GM04503 (cell line): ENCODE measurements at regions not wholly inside any gene's neighbourhood (a gene's known extent, or its start where the extent isn't known, plus 50 kb on each side); places are given as distances from the start of the nearest gene placed in this dataset.
A peak's percentile ranks its signal among the peaks of the same experiment; 100 is the strongest.

Source experiments
- DNase-seq: peaks from one replicate; pipeline ENCODE4 v3.0.0-alpha.2; 2012; ENCODE audit warnings: low read depth

DNA sequence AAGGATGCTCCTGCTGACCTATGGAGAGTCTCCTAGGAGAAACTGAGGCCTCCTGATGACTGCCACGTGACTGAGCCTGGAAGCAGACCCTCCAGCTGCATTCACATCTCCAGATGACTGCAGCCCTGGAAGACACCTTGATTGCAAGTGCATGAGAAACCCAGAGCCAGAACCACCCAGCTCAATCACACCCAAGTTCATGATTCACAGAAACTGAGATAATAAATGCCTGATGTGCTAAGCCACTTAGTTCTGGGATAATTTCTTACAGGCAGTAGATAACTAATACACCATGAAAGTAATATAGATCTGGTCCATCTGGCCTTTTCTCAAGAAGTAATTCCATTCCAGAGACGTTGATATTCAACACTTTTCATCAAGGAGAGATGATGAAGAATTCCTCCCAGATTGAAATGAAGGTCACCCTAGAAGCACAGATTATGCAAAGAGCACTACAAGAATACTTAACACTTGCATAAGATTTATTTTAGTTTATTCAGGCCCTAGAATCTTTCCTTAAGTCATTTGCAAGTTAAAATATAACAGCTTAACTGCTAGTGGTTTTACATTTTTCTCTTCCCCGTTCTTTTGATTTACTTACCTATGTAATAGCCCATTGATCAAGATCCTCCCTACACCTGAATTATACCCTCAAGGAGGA is 208.2 kb upstream of the INHBA start:
- DNase-seq = no peak

DNA sequence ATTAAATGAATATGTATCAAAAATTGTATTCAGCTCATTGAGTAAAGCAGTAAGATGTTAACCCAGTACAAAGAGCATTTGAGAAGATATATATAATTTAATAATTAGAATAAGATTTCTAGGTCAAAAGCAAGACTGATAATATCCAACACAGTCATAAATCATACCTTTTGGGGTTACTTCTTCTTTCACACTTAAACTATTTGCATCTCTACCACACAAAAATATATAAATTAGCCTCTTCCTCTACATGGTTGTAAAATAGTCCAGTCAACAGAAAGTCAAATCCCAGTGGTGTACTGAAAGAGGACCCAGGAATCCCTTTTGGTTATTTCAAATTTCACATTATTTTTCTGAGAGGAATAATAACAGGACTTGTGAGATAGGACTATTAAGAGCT is 204.6 kb upstream of the INHBA start:
- no peak for DNase-seq

DNA sequence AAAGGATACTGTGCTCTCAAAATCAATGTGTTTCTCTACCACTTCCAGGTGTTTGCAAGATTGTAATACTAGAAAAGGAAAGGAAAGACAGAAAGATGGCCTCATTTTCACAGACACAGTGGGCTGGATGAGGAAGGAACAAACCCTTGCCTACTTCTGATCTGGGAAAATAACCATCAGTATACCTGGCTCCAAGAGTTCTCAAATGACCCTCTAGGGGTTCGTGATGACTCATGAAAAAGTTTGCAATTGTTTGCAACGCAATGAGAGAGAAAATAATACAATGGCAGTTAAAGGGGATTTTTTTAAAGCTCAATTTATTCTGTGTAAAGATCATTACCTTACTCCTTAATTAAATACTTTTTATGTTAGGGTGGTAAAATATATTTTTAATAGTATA is 197.6 kb upstream of the INHBA start:
- DNase-seq = no peak

DNA sequence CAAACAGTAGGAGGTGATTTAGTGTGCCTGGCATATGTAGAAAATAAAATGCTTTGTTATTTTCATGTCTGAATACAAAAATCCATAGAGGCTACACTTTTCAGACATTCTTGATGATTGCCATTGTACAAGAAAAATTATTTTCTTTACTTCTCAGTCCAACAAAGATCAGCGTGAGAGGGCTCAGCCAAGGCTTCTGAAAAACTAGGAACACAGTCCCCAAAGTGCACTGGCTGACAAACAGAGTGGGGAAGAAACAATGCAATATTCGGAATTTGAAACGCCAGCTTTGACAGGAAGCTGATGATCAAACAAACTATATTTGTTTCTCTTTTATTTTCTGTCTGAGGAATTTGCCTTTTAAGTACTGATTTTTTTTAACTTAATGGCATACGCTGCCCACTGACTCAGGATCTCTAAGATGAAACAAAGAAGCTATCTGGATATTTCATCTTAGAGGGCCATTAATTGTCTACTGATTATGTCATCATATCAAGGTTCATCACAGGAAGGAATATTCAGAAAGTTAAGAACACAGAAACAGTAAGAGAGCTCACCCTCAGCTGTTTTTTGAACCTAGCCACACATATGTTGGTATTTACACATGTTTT is 197.0 kb upstream of the INHBA start:
- DNase-seq = no peak

DNA sequence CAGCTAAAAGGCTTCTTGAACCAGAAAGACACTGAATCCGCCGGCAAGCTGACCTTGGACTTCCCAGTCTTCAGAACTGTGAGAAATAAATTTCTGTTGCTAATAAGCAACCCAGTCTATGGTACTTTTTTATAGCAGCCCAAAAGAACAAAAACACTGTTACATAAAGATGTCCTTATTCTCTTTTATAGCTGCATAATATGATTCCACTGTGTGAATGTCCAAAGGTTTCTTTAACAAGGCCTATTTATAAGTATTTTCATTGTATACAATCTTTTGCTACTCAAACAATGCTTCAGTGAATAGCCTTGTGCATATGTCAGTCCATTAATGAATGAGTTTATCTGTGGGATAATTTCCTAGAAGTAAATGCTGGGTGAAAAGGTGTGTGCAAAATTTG is 190.8 kb upstream of the INHBA start:
- DNase-seq = no peak

DNA sequence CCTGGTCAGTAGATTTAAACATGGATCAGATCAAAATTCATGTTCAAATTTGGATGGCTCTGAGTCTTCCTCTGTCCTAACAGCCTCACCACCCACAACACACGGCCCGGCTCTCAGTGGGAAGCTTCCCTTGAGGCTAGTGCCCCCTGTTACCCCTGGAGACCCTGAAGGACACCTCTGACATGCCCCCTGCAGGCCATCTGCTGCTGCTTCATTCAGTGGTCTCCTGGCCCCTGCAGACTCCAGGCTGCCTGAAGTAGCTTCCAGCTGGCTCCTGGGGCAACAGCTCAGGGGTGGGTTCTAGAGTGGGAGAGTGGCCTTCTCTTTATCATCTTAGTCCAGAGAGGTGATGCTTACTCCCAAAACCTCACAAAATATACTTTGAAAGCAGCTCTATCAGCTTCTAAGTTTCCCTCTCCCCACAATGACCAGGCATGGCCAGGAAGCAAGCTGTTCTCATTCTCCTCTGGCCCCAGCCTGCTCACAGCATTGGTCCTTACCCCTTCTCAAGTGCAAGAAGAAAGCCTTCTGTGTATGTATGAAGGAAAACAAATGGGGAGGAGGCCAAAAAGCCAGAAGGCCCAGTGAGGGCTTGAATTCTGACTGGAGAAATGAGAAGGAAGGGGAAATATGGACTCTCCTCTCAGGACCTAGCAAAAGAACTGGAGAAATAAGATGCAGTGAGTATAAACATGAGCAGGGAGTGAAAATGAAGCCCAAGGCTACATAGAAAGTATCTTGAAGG is 189.6 kb upstream of the INHBA start:
- DNase-seq = no peak

DNA sequence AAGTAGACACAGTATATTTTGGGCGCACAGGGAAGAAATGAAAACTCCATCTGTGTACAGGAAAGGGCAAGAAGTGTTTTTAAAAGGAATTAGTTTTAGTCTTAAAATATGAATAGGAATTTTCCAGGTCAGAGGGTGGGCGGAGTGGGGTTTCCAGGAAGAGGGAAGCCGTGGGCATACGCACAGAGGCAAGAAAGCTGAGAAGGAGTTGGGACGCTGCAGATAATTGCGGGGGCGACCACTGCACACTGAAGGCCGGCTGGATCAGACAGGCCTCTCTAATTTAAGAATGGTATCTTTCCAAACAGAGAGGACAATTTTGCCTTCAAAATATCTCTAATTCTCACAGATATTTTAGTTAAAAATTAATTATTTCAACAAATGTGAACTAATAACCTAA is 189.1 kb upstream of the INHBA start:
- no peak for DNase-seq

DNA sequence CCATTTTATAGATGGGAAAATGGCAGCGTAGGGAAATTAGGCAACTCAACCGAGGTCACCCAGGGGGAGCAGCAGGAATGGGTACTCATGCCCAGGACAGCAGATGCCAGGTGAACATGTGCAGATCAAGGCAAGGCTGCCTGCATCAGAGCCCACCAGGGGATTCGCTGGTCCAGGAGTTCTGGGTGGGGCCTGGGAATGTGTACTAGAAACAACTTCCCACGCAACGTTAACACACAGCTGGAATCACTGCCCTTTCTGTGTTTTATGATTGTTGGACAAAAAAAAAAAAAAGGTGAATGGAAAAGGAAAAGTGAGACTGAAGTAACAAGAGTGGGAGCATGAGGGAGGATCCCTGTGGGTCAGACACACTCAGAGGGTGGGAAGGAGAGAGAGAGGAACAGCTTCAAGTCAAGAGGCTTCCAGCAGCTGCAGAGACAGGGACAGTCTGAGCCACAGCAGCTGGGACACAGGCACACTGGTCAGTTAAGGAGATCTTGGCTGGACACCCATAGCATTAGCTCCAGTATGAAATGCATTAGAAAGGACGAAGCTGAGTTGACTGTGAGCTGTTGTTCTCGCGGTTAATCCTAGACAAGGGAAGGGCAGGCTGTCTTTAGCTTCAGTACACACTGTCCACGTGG is 187.9 kb upstream of the INHBA start:
- no peak for DNase-seq

DNA sequence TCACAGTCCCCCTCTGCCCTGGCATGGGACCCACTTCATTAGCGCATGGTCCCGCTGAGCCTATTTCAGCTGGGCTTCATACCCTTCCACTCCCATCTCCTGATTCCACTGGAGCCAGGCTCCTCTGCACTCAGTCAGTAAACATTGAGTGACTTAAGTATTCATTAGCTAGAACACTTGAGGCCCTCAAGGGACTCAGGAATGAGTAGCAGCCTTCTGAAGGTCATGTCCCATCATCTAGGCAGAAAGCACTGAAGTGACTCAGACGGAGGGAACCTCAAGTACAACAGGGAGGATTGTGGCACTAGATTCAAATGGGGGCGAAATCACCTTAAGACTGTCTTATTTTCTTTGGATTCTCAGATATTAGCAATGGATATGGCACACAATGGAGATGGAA is 186.6 kb upstream of the INHBA start:
- DNase-seq = no peak

DNA sequence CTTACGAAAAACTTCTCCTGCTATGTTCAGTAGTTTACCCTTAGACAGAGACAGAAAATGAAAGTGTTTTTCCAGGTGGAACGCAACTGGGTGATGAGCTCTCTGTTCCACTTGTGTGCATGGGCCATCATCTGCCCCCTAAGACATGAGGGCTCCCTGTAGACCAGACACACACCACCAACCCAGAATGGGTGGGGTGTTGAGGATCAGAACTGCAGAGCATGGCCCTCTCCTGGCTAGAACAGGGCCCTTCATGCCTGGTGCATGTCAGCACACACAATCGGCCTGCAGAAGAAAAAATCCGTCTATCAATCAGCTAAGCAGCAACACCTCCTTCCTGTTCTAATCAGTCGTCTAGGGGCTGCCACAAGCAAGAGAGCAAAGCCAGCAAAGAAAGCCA is 186.2 kb upstream of the INHBA start:
- no peak for DNase-seq

DNA sequence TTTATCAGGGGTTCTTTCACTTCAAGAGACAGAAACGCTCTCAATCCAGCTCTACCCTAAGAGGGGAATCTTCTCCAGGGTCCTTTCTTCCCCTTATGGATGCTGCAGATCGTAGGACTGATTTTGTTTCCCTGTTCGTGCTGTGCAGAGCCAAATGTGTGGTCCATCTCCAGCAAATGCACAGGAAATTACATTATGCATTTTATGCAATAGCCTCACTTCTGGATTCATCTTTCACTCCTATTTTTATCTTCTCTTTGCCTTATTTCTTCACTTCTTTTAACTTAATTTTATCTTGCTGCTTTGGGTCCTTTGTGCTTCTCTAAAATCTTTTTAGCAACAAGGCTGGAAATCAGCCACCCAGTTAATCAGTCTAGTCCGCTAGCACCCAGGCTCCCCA is 184.5 kb upstream of the INHBA start:
- no peak for DNase-seq

DNA sequence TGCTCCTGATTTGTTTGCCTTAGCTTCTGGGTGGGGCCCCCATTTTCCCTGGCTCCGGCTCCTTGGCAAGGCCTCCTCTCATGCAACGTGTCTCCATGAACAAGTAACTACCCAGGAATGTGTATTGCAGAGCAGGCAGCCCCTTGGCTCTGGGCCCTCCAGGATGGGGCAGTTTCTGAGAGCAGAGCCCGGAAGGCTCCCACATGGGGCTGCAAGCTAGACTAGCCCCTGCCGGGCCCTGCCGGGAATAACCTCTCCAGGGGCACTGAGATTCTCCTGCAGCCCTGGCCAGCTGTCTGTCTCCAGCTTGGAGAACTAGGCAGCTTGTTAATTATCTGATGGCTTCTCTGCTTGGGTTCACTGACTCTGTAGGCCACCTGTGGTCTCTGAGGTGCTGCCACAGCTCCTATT is 184.0 kb upstream of the INHBA start:
- peak; percentile 89 for DNase-seq

DNA sequence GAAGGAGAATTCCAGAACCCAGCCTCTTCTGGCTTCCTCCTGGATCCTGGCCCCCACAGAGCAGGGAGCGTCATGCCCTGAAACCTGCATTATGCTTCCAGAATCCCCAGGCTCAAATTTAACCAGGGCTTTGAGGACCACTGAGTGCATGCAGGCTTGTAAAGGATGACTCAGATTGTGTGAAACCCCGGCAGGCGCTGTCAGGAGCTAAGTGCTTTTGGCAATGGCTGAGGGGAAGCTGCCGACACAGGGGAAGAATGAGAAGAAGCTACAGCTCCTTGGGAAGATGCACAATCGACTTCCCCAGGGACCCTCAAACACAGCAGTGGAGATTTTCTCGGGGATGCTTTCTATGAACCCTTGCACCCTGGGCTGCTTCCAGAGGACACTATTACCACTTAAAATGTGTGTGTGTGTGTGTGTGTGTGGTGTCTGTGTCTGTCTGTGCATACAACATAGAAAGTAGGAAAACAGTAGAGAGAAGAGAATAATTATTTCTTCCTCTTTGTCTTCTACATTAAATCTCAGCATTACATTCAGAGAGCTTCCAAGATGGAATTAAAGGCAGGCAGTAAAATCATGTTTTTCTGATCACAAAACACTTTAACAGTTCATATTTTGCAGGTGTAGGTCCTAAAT is 183.5 kb upstream of the INHBA start:
- peak; percentile 92 for DNase-seq

DNA sequence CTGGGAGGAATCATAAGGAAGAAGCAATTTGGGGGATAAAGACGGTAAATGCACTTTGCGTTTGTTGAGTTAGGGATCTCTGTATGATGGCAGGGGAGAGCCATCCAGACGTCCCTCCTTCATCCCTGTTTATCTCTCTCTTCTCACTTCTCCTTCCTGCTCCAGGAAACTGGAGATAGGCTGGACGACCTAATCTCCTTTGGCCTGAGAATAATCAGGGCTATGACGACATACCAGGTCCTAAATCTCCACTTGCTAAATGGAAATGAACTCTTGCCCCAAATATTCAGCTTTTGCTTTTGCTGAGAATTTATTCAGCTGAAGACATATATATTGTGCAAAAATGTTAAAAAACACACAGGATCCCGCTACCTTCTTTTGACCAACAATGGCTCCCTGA is 182.9 kb upstream of the INHBA start:
- no peak for DNase-seq

DNA sequence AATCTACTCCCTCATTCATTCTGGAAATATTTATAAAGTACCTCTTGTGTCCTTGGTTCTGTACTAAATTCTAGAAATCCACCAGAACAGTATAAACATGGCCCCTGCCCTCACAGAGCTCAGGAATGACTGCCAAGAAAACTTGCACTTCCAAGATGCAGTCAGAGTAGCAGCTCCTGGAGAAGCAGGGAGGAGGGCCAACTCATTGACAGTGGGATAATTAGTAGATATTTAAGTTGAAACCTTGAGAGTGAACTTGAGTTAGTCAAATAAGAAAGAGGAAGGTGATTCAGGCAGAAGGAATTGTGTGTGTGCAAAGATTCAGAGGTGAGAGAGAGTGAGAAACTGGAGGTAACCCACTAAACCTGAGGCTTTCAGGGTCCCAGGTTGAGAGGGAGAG is 182.2 kb upstream of the INHBA start:
- DNase-seq = no peak

DNA sequence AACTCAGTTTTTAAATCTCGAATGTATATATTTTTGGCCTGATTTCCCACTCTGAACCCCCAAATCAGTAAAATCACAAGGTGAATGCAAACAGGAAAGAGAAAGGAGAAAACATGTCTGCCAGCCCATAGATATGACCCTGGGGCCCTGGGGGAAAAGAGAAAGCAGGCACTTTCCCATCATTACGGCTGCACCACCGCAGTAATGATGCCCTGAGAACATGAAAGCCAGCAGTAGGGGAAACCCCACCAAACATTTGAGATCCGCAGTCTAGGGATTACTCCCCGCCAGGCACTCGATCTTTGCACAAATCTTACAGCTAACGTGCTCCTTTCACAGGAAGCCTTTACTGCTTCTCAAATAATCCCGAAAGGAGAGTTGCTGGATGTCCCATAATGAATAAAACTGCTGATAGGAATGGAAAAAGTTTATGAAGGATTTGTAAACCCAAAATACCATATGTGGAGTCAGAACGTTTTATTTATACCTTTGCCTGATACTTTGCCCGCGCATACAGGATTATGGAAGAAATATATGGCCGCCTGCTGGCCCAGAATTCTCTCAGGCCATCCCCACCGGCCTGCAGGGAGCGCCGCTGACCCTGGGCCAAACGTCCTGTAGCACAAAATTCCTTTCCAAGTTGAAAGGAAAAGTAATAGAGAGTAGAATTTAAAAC is 180.0 kb upstream of the INHBA start:
- no peak for DNase-seq

DNA sequence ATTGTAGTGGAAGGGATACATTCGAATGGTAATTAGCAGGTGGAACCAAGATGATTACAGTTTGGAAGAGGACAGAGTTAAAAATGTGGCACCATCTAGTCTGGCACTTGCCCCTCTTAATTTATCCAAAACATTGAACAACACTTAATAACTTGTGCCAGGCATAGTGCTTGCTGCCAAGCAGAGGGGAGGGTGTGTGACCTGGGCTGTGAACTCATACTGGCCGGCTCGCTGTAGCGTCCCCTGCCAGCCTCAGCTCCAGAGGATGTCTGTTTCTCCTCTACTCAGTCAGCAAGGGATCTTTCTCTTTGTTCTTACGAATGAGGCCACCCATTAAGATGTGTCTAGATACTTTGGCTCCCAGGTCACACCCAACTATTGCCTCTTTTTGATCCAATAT is 179.4 kb upstream of the INHBA start:
- no peak for DNase-seq

DNA sequence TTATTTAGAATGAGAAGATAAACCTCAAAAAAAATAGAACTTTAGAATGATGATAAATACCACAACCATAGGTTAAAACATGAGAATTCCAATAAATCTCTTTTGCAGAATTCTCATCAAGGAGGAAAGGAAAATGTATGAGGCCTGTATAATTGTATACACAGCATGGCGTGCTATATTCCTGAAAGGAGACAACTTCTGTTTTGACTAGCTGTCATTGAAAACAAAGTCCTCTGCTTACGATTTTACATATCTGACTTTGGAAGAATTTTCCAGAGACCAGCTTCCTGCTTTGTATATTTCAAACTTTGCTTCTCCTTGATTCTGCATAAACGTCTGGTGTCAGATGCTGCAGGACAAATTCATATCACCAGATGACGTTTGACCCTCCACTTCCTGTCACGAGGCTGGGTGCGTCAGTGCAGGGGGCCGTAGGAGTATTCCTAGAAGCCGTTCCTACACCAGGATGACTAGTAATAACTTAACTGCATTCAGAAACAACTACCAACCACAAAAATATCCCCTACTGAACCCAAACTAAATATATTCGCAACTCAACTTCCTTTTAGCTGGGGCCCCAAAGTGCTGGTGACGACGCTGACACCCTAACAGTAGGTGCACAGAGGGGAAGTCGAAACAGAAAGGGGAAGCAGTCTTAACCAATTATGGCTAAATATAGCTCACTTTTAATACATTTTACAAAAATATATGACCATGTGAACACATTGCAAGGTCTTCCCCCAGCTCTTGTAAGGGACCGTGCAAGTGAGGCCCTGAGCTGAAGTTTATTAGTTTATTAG is 178.6 kb upstream of the INHBA start:
- DNase-seq = no peak

DNA sequence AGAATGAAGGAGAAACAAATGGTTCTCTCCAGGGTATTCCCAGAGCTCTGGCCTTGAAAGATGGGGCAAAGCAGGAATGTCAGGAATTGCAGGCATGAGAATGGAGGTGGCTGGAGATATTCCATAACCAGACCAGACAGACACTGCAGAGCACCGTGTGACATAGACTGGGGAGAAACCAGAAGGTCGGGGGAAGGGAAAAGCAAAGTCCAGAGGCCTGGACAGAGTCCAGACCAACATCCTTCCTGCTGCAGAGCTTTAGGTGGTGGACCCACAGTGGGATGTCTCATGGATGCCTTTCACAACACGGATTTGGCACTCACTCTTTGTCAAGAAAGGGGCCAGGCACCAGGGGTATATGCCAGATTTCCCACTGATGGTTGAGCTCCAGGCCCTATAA is 177.2 kb upstream of the INHBA start:
- DNase-seq = peak; percentile 94

DNA sequence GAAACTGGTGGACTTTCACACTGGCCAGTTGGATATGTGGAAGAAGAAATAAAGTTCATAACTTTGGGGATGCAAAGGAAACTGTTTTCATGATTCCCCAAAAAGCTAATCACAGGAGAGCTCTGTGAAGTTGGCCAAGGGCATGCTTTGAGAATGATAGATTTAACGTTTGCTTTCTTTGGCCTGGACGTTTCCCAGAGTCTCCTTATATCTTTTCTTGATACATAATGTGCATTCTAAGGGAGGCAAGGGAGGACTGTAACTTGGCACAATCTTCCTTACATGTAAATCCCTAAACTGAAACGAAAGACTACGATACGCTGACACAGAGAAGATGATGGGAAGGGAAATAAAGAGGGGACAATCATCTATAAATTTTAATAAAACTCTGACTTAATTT is 176.5 kb upstream of the INHBA start:
- DNase-seq = no peak
